ENCODE measurements at regions not wholly inside any gene's neighbourhood (a gene's known extent, or its start where the extent isn't known, plus 50 kb on each side); places are given as distances from the start of the nearest gene placed in this dataset.

DNA sequence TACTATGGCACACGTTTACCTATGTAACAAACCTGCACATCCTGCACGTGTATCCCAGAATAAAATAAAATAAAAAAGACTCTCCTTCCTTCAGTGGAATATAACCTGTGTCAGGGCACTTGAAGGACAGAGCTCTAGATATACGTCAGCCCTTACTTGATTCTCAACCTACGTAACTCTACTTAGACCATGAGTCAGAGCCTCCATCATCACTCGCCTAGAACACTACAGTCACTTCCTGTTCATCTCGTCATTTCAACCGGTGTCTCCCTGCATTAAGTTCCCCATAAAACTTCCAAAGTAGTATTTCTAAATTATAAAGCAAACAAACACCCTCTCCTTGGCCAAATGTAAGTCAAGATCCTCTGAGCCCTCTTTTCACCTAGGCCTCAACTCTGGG is 243.5 kb upstream of the CCNG1 start:
- H3K27ac ChIP-seq: no peak overlapping the region
- TF ChIP-seq, protein P1, sequence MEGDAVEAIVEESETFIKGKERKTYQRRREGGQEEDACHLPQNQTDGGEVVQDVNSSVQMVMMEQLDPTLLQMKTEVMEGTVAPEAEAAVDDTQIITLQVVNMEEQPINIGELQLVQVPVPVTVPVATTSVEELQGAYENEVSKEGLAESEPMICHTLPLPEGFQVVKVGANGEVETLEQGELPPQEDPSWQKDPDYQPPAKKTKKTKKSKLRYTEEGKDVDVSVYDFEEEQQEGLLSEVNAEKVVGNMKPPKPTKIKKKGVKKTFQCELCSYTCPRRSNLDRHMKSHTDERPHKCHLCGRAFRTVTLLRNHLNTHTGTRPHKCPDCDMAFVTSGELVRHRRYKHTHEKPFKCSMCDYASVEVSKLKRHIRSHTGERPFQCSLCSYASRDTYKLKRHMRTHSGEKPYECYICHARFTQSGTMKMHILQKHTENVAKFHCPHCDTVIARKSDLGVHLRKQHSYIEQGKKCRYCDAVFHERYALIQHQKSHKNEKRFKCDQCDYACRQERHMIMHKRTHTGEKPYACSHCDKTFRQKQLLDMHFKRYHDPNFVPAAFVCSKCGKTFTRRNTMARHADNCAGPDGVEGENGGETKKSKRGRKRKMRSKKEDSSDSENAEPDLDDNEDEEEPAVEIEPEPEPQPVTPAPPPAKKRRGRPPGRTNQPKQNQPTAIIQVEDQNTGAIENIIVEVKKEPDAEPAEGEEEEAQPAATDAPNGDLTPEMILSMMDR (conservative IDR thresholded peaks at IDR 0.05): no peak

DNA sequence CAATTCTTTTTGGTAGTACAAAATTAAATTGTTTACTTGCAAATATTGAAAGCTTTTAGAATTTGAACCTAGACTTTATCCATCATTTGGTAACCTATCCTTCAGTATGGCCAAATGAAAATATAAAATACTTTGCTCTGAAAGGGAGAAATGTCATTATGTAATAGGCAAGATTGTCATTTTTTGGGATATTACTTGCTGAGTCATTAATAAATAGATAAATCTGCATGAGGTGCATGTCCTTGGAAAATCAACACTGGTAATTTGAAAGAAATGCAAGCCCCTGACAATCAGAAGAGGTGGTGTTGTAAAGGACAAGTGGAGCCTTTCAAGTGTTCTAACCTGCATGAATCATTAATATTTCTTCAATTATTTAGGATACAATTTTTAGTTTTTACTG is 231.8 kb upstream of the CCNG1 start:
- TF ChIP-seq, protein P1 (conservative IDR thresholded peaks at IDR 0.05): no peak
- no peak overlapping the region for H3K27ac ChIP-seq

DNA sequence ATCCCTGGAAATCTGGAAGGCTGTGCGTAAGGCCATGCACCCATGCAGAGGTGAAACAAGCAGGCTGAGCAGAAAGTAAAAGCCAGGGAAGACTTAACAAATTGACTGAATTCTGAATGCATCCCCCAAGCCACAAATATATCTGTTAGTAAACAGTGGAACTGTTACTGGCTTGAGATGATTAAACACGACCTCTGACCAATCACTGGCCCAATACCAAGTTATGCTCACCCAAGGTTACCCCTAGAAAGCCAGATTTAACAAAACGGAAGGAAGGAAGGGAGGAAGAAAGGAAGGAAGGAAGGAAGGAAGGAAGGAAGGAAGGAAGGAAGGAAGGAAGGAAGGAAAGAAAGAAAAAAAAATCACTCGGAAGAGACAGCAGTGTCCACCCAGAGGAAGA is 215.8 kb upstream of the CCNG1 start:
- no peak overlapping the region for H3K27ac ChIP-seq
- TF ChIP-seq, protein P1 (conservative IDR thresholded peaks at IDR 0.05): no peak

DNA sequence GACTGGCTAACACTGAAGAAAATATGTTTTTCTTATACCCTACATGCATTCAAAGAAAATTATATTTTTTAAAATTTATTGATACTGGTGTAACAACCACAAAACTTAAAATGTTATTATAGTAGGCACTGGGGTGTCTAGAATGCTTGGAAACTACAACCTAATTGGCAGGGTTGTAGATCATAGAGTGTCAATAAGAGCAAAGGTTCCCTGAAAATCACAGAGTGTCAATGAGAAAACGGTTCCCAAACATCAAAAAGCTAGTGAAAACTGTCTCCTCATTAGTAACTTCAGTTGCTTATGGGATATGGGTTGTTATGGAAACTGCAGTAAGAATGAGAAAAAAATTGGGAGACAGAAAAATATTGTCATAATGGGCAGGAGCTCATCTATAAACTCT is 214.4 kb upstream of the CCNG1 start:
- no peak overlapping the region for H3K27ac ChIP-seq
- TF ChIP-seq, protein P1 (conservative IDR thresholded peaks at IDR 0.05): no peak

DNA sequence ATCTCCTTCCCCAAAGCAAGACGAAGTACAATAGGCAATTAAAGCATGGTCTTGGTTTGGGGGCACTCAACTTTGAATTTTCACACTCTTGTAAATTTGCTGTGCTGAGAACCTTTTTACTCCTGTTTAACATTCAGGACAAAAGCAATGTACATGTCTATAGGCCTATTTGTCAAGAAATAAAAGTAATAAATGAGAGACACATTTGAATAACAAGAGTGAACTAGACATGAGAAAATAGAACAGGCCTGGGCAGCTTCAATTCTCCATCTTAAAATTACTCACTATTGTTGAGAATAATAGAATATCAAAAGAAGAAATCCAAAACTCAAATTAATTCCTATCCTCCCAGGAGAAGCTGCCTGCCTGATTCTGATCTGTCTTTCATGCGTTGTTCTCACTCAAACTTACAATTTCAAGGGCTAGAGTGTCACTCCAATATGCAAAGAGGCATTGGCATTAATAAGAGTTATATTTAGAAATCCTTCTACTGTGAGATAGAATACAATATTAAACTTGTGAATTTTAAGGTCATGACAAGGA is 192.9 kb upstream of the CCNG1 start:
- no peak overlapping the region for H3K27ac ChIP-seq
- TF ChIP-seq, protein P1 (conservative IDR thresholded peaks at IDR 0.05): no peak

DNA sequence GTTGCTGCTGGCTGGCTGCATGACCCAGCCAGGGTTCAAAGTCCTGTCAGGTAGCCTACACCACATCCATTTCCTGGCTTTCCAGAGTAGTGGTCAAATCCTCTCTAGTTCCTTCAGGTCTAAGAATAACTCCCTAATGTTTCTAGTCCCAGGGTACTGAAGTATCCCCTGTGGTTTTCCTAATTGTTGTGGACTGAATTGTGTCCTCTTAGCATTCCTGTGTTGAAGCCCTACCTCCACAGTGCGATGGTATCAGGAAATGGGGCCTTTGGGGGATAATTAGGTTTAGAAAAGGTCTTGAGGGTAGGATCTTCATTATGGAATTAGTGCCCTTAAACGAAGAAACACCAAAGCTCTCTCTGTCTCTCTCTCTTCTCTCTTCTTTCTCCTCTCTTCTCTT is 191.8 kb upstream of the CCNG1 start:
- no peak overlapping the region for H3K27ac ChIP-seq
- TF ChIP-seq, protein P1 (conservative IDR thresholded peaks at IDR 0.05): no peak

DNA sequence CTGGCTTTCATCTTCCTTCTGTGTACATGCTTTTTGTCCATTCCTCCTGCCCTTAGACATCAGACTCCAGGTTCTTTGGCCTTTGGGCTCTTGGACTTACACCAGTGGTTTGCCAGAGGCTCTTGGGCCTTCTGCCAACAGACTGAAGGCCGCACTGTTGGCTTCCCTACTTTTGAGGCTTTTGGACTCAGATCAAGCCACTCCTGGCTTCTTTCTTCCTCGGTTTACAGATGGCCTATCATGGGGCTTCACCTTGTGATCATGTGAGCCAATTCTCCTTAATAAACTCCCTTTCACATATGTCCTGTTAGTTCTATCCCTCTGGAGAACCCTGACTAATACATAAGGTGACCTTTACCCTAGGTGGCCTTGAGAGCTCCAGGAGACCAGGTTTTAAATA is 189.1 kb upstream of the CCNG1 start:
- TF ChIP-seq, protein P1 (conservative IDR thresholded peaks at IDR 0.05): no peak
- no peak overlapping the region for H3K27ac ChIP-seq

All from VCaP (cell line).